ENCODE measurements at regions not wholly inside any gene's neighbourhood (a gene's known extent, or its start where the extent isn't known, plus 50 kb on each side); places are given as distances from the start of the nearest gene placed in this dataset.

DNA sequence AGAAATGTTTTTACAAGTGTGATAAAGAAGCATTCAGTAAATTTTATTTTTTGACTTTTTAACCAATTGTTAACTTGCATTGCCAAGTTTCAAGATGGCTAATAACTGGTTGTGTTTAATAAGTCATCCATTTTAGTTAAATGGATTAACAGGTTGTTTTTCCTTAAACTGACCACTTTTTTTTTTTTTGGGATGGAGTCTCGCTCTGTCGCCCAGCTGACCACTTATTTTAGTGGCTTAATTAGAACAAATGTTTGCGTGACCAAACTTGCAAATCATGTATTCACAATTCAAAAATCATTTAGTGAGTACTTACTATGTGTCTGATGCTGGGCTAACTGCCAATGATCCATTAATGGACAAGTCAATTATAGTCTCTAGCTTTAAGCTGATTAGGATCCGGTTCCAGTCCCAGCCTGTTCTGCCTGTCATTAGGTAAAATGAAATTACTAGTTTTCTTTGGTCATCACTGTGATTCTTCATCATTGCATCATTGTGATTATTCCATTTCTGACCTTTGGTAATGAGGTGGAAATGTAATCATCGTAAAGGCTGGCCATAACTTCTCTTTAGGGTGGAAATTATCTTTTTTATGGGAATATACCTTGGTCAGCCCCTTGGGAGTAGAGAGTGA, 729.2 kb upstream of the MARCKS start:
- H3K4me3 ChIP-seq (ENCODE audit: low read depth, low read length): no peak overlapping the region
- DNase-seq (ENCODE audit: low read depth): no peak
- no peak for TF ChIP-seq CTCF (conservative IDR thresholded peaks at IDR 0.05; ENCODE audit: low read depth, low read length)

GRCh38 chr6:113128661-113129060, 728.5 kb upstream of the MARCKS start:
- no peak for TF ChIP-seq CTCF (conservative IDR thresholded peaks at IDR 0.05; ENCODE audit: low read depth, low read length)
- no peak overlapping the region for H3K4me3 ChIP-seq (ENCODE audit: low read depth, low read length)
- DNase-seq (ENCODE audit: low read depth): no peak

DNA sequence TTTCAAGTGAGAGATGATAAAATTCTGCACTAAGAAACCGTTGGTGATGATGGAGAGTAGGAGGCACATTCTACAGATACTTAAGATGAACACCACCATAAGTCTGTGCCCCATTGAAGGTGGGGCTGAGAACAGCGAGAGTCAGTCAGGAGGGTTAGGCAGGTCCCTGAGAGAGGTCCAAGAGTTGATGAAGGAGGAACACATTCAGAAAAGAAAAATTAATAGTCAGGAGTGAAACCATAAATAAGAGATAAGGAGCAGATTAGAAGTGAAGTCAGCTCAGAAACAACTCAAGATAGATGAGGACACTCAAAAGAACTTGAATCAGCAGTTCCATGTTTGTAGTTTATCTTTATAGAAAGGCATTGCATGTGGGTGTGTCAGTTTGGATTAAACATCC, 727.2 kb upstream of the MARCKS start:
- H3K4me3 ChIP-seq (ENCODE audit: low read depth, low read length): no peak overlapping the region
- no peak for TF ChIP-seq CTCF (conservative IDR thresholded peaks at IDR 0.05; ENCODE audit: low read depth, low read length)
- DNase-seq (ENCODE audit: low read depth): no peak

GRCh38 chr6:113137426-113137825, 719.7 kb upstream of the MARCKS start:
- DNase-seq (ENCODE audit: low read depth): no peak
- TF ChIP-seq CTCF (conservative IDR thresholded peaks at IDR 0.05; ENCODE audit: low read depth, low read length): no peak
- no peak overlapping the region for H3K4me3 ChIP-seq (ENCODE audit: low read depth, low read length)

DNA sequence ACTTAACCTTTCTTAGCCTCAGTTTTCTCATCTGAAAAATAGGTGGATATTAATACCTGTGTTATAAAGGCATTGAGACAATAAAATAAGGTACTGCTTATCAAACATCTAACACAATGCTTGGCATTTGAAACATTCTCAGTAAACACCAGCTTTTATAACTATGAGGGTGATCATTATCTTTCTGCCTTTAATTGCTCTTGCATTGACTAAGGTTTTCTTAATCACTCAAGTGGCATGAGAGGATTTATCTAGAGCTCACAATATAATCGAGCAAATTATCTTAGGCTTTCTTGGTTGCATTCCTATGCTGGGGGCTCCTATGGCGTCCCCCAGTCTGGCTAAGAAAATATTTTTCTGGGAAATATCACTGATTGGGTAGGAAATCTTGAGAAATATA, 716.4 kb upstream of the MARCKS start:
- no peak for TF ChIP-seq CTCF (conservative IDR thresholded peaks at IDR 0.05; ENCODE audit: low read depth, low read length)
- DNase-seq (ENCODE audit: low read depth): no peak
- no peak overlapping the region for H3K4me3 ChIP-seq (ENCODE audit: low read depth, low read length)

GRCh38 chr6:113141901-113142300, 715.2 kb upstream of the MARCKS start:
- DNase-seq (ENCODE audit: low read depth): no peak
- TF ChIP-seq CTCF (conservative IDR thresholded peaks at IDR 0.05; ENCODE audit: low read depth, low read length): no peak
- no peak overlapping the region for H3K4me3 ChIP-seq (ENCODE audit: low read depth, low read length)

DNA sequence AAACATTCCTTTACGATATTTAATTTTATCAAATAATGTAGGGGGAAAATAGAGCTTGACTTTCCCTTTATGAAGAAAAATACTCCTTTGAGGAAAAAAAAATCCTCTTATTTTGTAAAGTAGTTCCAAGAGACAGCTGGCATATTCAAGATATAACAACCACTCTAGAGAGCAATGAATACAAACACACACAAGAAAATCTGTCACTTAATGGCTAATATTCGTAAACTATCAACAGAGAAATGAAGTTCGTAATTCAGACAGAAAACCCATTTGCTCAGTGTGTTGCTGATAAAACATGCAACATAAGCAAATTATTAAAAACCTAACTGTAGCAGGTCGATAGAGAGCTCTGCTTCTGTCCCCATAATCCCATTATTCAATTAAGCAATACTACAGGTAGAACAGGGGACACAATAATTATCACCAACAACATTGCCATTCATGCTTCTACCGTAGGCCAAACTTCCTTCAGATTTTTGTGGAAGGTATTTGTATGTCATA, 714.4 kb upstream of the MARCKS start:
- DNase-seq (ENCODE audit: low read depth): no peak
- H3K4me3 ChIP-seq (ENCODE audit: low read depth, low read length): no peak overlapping the region
- no peak for TF ChIP-seq CTCF (conservative IDR thresholded peaks at IDR 0.05; ENCODE audit: low read depth, low read length)
